ENCODE measurements at regions not wholly inside any gene's neighbourhood (a gene's known extent, or its start where the extent isn't known, plus 50 kb on each side); places are given as distances from the start of the nearest gene placed in this dataset.

- TF ChIP-seq, protein P1, sequence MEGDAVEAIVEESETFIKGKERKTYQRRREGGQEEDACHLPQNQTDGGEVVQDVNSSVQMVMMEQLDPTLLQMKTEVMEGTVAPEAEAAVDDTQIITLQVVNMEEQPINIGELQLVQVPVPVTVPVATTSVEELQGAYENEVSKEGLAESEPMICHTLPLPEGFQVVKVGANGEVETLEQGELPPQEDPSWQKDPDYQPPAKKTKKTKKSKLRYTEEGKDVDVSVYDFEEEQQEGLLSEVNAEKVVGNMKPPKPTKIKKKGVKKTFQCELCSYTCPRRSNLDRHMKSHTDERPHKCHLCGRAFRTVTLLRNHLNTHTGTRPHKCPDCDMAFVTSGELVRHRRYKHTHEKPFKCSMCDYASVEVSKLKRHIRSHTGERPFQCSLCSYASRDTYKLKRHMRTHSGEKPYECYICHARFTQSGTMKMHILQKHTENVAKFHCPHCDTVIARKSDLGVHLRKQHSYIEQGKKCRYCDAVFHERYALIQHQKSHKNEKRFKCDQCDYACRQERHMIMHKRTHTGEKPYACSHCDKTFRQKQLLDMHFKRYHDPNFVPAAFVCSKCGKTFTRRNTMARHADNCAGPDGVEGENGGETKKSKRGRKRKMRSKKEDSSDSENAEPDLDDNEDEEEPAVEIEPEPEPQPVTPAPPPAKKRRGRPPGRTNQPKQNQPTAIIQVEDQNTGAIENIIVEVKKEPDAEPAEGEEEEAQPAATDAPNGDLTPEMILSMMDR (IDR thresholded peaks at IDR 0.05) = no peak
- TF ChIP-seq POLR2A (IDR thresholded peaks at IDR 0.05) = no peak
Measured at GRCh38 chr15:36330598-36330997, 248.8 kb upstream of the CDIN1 start.
